ENCODE measurements at regions not wholly inside any gene's neighbourhood (a gene's known extent, or its start where the extent isn't known, plus 50 kb on each side); places are given as distances from the start of the nearest gene placed in this dataset.

DNA sequence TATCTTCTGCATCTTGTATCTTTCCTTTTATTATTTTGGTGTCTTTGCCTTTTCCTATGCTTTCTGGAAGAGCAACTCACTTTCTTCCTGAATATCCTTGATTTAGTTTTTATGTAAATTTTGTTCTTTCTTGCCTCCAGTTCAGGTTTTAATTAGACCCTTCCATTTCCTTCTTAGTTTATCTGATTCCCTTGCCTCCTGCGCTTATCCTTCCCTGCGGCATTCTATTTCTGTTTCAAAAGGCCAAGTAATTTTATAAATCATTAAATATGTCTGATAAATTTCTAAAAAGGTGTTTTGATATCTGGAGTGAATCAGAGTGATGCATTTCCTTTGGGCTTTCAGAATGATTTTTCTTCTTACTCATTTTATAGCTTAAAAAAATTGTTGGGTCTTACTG is 167.7 kb upstream of the WDR11 start:
- FAIRE-seq, result no peak
- Histone ChIP-seq H3K27me3 (replicated peaks in 1 of 2; ENCODE audit: control insufficient read depth in 2 of 2, insufficient read depth in 2 of 2, low read length in 1 of 2) (no peaks in the 10 kb centered on the region), H3K79me2 (ENCODE audit: control insufficient read depth, insufficient read depth, low read length) (no peaks in the 10 kb centered on the region), H3K4me2 (ENCODE audit: control insufficient read depth, insufficient read depth) (no peak overlapping the region), H3K36me3 (ENCODE audit: control insufficient read depth in 2 of 2, insufficient read depth in 2 of 2, low read length in 1 of 2) (no peaks in the 10 kb centered on the region), H3K27ac (ENCODE audit: control insufficient read depth, insufficient read depth) (no peak overlapping the region), H3K9me3 (replicated peaks; ENCODE audit: control insufficient read depth, insufficient read depth, low read length) (no peaks in the 10 kb centered on the region), H3K4me1 (ENCODE audit: control insufficient read depth, insufficient read depth, low read length) (no peaks in the 10 kb centered on the region), H2AFZ (ENCODE audit: control insufficient read depth, low read depth, low read length) (no peak overlapping the region), H4K20me1 (ENCODE audit: control insufficient read depth, insufficient read depth) (no peaks in the 10 kb centered on the region), H3K4me3 (no peak overlapping the region), H3K9ac (ENCODE audit: control insufficient read depth, insufficient read depth, low read length) (no peak overlapping the region)
- no peak for ATAC-seq
- ChIA-PET POLR2A (no interaction called here), RAD21 (ENCODE audit: unreplicated experiment) (no interaction called here), CTCF (interaction anchor here (0.7 kb wide), 1 partner anchor 16 kb away, joined by 3 read pairs; no protein-coding TSS in a partner anchor), SMC1A (ENCODE audit: uncharacterized antibody, unreplicated experiment) (no interaction called here)
- no TSS peak for BruUV-seq (replicated peaks)
- intact Hi-C loops (cut with micrococcal nuclease; ENCODE audit: unreplicated experiment) (no loop called here), in situ Hi-C loops (cut with MboI) (no loop called here)
- DNase-seq (ENCODE audit: low read depth, low spot score), result no peak
- WGBS (ENCODE audit: insufficient coverage, insufficient replicate concordance, low lambda C conversion rate, missing lambda C conversion rate), result 90% methylated on average over 2 of the region's 2 CpGs
- TF ChIP-seq POLR2A (IDR thresholded peaks at IDR 0.05; ENCODE audit: low read depth, low read length) (no peak), MTA2 (IDR thresholded peaks at IDR 0.05; ENCODE audit: low read depth) (no peak), YY1 (IDR thresholded peaks at IDR 0.05; ENCODE audit: low read depth, low read length) (no peak), CEBPB (IDR thresholded peaks at IDR 0.05; ENCODE audit: borderline replicate concordance in 1 of 2, low read depth in 2 of 2, low read length in 2 of 2) (no peak), POLR2AphosphoS2 (IDR thresholded peaks at IDR 0.05; ENCODE audit: low read depth, low read length) (no peak), ZBED1 (IDR thresholded peaks at IDR 0.05; ENCODE audit: borderline replicate concordance) (no peak), MXI1 (IDR thresholded peaks at IDR 0.05; ENCODE audit: low read depth, low read length) (no peak), IRF4 (IDR thresholded peaks at IDR 0.05; ENCODE audit: low read depth, low read length) (no peak), SP1 (IDR thresholded peaks at IDR 0.05; ENCODE audit: low read depth, low read length) (no peak), KAT2A (conservative IDR thresholded peaks at IDR 0.05; ENCODE audit: control insufficient read depth, low read depth, low read length) (no peak), MYC (IDR thresholded peaks at IDR 0.05; ENCODE audit: insufficient read depth, insufficient read length, insufficient replicate concordance, low read length, severe bottlenecking) (no peak), FOS (IDR thresholded peaks at IDR 0.05; ENCODE audit: borderline replicate concordance, extremely low read depth, insufficient read length) (no peak)
- TF ChIP-seq, protein P1, sequence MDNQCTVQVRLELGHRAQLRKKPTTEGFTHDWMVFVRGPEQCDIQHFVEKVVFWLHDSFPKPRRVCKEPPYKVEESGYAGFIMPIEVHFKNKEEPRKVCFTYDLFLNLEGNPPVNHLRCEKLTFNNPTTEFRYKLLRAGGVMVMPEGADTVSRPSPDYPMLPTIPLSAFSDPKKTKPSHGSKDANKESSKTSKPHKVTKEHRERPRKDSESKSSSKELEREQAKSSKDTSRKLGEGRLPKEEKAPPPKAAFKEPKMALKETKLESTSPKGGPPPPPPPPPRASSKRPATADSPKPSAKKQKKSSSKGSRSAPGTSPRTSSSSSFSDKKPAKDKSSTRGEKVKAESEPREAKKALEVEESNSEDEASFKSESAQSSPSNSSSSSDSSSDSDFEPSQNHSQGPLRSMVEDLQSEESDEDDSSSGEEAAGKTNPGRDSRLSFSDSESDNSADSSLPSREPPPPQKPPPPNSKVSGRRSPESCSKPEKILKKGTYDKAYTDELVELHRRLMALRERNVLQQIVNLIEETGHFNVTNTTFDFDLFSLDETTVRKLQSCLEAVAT (IDR thresholded peaks at IDR 0.05), result no peak
- TF ChIP-seq, protein P2, sequence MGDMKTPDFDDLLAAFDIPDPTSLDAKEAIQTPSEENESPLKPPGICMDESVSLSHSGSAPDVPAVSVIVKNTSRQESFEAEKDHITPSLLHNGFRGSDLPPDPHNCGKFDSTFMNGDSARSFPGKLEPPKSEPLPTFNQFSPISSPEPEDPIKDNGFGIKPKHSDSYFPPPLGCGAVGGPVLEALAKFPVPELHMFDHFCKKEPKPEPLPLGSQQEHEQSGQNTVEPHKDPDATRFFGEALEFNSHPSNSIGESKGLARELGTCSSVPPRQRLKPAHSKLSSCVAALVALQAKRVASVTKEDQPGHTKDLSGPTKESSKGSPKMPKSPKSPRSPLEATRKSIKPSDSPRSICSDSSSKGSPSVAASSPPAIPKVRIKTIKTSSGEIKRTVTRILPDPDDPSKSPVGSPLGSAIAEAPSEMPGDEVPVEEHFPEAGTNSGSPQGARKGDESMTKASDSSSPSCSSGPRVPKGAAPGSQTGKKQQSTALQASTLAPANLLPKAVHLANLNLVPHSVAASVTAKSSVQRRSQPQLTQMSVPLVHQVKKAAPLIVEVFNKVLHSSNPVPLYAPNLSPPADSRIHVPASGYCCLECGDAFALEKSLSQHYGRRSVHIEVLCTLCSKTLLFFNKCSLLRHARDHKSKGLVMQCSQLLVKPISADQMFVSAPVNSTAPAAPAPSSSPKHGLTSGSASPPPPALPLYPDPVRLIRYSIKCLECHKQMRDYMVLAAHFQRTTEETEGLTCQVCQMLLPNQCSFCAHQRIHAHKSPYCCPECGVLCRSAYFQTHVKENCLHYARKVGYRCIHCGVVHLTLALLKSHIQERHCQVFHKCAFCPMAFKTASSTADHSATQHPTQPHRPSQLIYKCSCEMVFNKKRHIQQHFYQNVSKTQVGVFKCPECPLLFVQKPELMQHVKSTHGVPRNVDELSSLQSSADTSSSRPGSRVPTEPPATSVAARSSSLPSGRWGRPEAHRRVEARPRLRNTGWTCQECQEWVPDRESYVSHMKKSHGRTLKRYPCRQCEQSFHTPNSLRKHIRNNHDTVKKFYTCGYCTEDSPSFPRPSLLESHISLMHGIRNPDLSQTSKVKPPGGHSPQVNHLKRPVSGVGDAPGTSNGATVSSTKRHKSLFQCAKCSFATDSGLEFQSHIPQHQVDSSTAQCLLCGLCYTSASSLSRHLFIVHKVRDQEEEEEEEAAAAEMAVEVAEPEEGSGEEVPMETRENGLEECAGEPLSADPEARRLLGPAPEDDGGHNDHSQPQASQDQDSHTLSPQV (IDR thresholded peaks at IDR 0.05), result no peak
- TF ChIP-seq, protein P3, sequence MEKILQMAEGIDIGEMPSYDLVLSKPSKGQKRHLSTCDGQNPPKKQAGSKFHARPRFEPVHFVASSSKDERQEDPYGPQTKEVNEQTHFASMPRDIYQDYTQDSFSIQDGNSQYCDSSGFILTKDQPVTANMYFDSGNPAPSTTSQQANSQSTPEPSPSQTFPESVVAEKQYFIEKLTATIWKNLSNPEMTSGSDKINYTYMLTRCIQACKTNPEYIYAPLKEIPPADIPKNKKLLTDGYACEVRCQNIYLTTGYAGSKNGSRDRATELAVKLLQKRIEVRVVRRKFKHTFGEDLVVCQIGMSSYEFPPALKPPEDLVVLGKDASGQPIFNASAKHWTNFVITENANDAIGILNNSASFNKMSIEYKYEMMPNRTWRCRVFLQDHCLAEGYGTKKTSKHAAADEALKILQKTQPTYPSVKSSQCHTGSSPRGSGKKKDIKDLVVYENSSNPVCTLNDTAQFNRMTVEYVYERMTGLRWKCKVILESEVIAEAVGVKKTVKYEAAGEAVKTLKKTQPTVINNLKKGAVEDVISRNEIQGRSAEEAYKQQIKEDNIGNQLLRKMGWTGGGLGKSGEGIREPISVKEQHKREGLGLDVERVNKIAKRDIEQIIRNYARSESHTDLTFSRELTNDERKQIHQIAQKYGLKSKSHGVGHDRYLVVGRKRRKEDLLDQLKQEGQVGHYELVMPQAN (conservative IDR thresholded peaks at IDR 0.05), result no peak

Data from GM12878 (cell line).